Brain pericyte (primary cell): ENCODE measurements at regions not wholly inside any gene's neighbourhood (a gene's known extent, or its start where the extent isn't known, plus 50 kb on each side); places are given as distances from the start of the nearest gene placed in this dataset.
A peak's percentile ranks its signal among the peaks of the same experiment; 100 is the strongest.

Source experiments
- DNase-seq: peaks from one replicate; pipeline ENCODE4 v3.0.0-alpha.2; 2012; ENCODE audit warnings: low read depth, low spot score

GRCh38 chr4:100970414-100970813, 376.9 kb downstream of the PPP3CA start:
- DNase-seq: no peak

- no peak for DNase-seq
Measured at GRCh38 chr4:100969925-100970324, 377.4 kb downstream of the PPP3CA start.

GRCh38 chr4:100968046-100968445, 379.3 kb downstream of the PPP3CA start:
- DNase-seq: no peak

GRCh38 chr4:100963627-100964026, 383.7 kb downstream of the PPP3CA start:
- no peak for DNase-seq

- no peak for DNase-seq
Measured at GRCh38 chr4:100962698-100963097, 384.6 kb downstream of the PPP3CA start.

- no peak for DNase-seq
Measured at GRCh38 chr4:100960232-100960631, 387.1 kb downstream of the PPP3CA start.

- DNase-seq: no peak
Measured at GRCh38 chr4:100954046-100954445, 393.3 kb downstream of the PPP3CA start.

- no peak for DNase-seq
Measured at GRCh38 chr4:100953616-100954015, 393.7 kb downstream of the PPP3CA start.

- no peak for DNase-seq
Measured at GRCh38 chr4:100952590-100952989, 394.7 kb downstream of the PPP3CA start.

- no peak for DNase-seq
Measured at GRCh38 chr4:100949350-100949935, 397.9 kb downstream of the PPP3CA start.

GRCh38 chr4:100948911-100949310, 398.4 kb downstream of the PPP3CA start:
- DNase-seq: no peak

GRCh38 chr4:100945789-100946188, 401.5 kb downstream of the PPP3CA start:
- no peak for DNase-seq

- no peak for DNase-seq
Measured at GRCh38 chr4:100938698-100939097, 408.6 kb downstream of the PPP3CA start.

GRCh38 chr4:100936661-100937375, 410.5 kb downstream of the PPP3CA start:
- DNase-seq: no peak

GRCh38 chr4:100935090-100935489, 412.2 kb downstream of the PPP3CA start:
- DNase-seq: no peak

- peak; percentile 8 for DNase-seq
Measured at GRCh38 chr4:100933628-100934027, 413.7 kb downstream of the PPP3CA start.

GRCh38 chr4:100929758-100930157, 411.9 kb upstream of the EMCN start:
- no peak for DNase-seq

GRCh38 chr4:100929135-100929534, 411.3 kb upstream of the EMCN start:
- no peak for DNase-seq

- DNase-seq: no peak
Measured at GRCh38 chr4:100926039-100926717, 408.4 kb upstream of the EMCN start.

GRCh38 chr4:100913685-100914084, 395.9 kb upstream of the EMCN start:
- no peak for DNase-seq

- no peak for DNase-seq
Measured at GRCh38 chr4:100908540-100908939, 390.7 kb upstream of the EMCN start.

- DNase-seq: no peak
Measured at GRCh38 chr4:100907465-100908454, 389.9 kb upstream of the EMCN start.
